Hindlimb muscle (tissue), 1 donor: ENCODE measurements at regions not wholly inside any gene's neighbourhood (a gene's known extent, or its start where the extent isn't known, plus 50 kb on each side); places are given as distances from the start of the nearest gene placed in this dataset.

ENCODE experiments used
- DNase-seq: peaks from one replicate; pipeline ENCODE4 v3.0.0-alpha.2; 2013

GRCh38 chr4:160872491-160872890, 1291.3 kb downstream of the FSTL5 start:
- no peak for DNase-seq

GRCh38 chr4:160877087-160877790, 1286.6 kb downstream of the FSTL5 start:
- DNase-seq, result no peak

GRCh38 chr4:160880180-160880579, 1283.6 kb downstream of the FSTL5 start:
- no peak for DNase-seq

- no peak for DNase-seq
Measured at GRCh38 chr4:160887668-160888067, 1276.1 kb downstream of the FSTL5 start.

- DNase-seq, result no peak
Measured at GRCh38 chr4:160894128-160894527, 1269.7 kb downstream of the FSTL5 start.

GRCh38 chr4:160894809-160895208, 1269.0 kb downstream of the FSTL5 start:
- DNase-seq, result no peak

GRCh38 chr4:160927311-160927710, 1236.5 kb downstream of the FSTL5 start:
- DNase-seq, result no peak

GRCh38 chr4:160928482-160928881, 1235.3 kb downstream of the FSTL5 start:
- no peak for DNase-seq

- no peak for DNase-seq
Measured at GRCh38 chr4:160947653-160948052, 1216.1 kb downstream of the FSTL5 start.

- DNase-seq, result no peak
Measured at GRCh38 chr4:160956875-160957274, 1206.9 kb downstream of the FSTL5 start.

- no peak for DNase-seq
Measured at GRCh38 chr4:160969925-160970324, 1193.9 kb downstream of the FSTL5 start.

GRCh38 chr4:160980091-160980490, 1183.7 kb downstream of the FSTL5 start:
- no peak for DNase-seq

- DNase-seq, result no peak
Measured at GRCh38 chr4:160981083-160981482, 1182.7 kb downstream of the FSTL5 start.

GRCh38 chr4:160983035-160983434, 1180.8 kb downstream of the FSTL5 start:
- DNase-seq, result no peak

GRCh38 chr4:161002386-161002785, 1161.4 kb downstream of the FSTL5 start:
- no peak for DNase-seq

- DNase-seq, result no peak
Measured at GRCh38 chr4:161003418-161004057, 1160.3 kb downstream of the FSTL5 start.

GRCh38 chr4:161005746-161006145, 1158.1 kb downstream of the FSTL5 start:
- no peak for DNase-seq

- DNase-seq, result no peak
Measured at GRCh38 chr4:161008527-161008926, 1155.3 kb downstream of the FSTL5 start.

GRCh38 chr4:161010227-161010626, 1153.6 kb downstream of the FSTL5 start:
- DNase-seq, result no peak
